HCT116 (cell line): ENCODE measurements at regions not wholly inside any gene's neighbourhood (a gene's known extent, or its start where the extent isn't known, plus 50 kb on each side); places are given as distances from the start of the nearest gene placed in this dataset.

Experiments
- ATAC-seq: fragments of 200-7000 bp; cut with Tn5 transposase; 2 replicates; pipeline ENCODE4 v1.9.1; 2020; ENCODE audit warnings: mild to moderate bottlenecking, moderate library complexity
- BruUV-seq: library from RNA; stranded (reverse); fragments of 400-500 nt; replicated peaks from 2 replicates; lab custom pipeline; 2021; lab: Mats Ljungman, UMichigan
- CTCF ChIA-PET: fragments of 300-600 bp; sonication (Branson Sonifier 250); formaldehyde crosslinking; loops from one replicate; lab custom pipeline; 2021; ENCODE audit warnings: antibody characterized with exemption; lab: Charles Lee
- POLR2A ChIA-PET: fragments of 300-600, 350-600 bp; sonication (Branson Sonifier 250); formaldehyde crosslinking; loops from one replicate; lab custom pipeline; 2021; ENCODE audit warnings: antibody characterized with exemption; lab: Charles Lee
- RAD21 ChIA-PET, 2 experiments: fragments of 300-600 bp; sonication (Branson Sonifier 250); formaldehyde crosslinking; loops; one replicate each; lab custom pipeline; 2023; ENCODE audit warnings: low total read pairs in 2 of 2; ENCODE audit not compliant: uncharacterized antibody in 2 of 2, unreplicated experiment in 2 of 2, low non-redundant PET in 1 of 2; lab: Charles Lee
- DNase-seq: peaks from one replicate; pipeline ENCODE4 v3.0.0-alpha.2; 2010; ENCODE audit warnings: low read depth, low spot score
- H2AFZ ChIP-seq: fragments of 200-600 bp; shearing (Covaris generic), sonication (generic); 2 replicates; pipeline ENCODE4 v1.6.1; 2017; ENCODE audit warnings: low read depth, mixed run types, mixed read lengths, antibody characterized with exemption, low read length; ENCODE audit not compliant: poor library complexity, severe bottlenecking
- H3K27ac ChIP-seq: 2 replicates; pipeline ENCODE4 v1.5.1; 2012; ENCODE audit warnings: low read depth, low read length
- H3K27me3 ChIP-seq: fragments of 200-600 bp; sonication (generic); 2 replicates; pipeline ENCODE4 v1.6.1; 2016; ENCODE audit warnings: mixed run types, low read length, mixed read lengths; ENCODE audit not compliant: insufficient read depth
- H3K36me3 ChIP-seq, 2 experiments: fragments of 200-500 bp in 1 of 2; fragments of 200-600 bp in 1 of 2; sonication (Bioruptor generic) in 1 of 2; sonication (generic) in 1 of 2; 2 replicates each; pipeline versions ENCODE4 v1.5.1 to v1.6.1; 2014 to 2016; ENCODE audit warnings: low read length in 2 of 2, inconsistent platforms in 1 of 2, mixed read lengths in 1 of 2, mixed run types in 1 of 2; ENCODE audit not compliant: insufficient read depth in 2 of 2, control insufficient read depth in 1 of 2
- H3K4me1 ChIP-seq, 2 experiments: fragments of 200-600 bp in 1 of 2; sonication (generic) in 1 of 2; 2 replicates each; pipeline versions ENCODE4 v1.5.1 to v1.6.1; 2012 to 2017; ENCODE audit warnings: low read length in 2 of 2, inconsistent platforms in 1 of 2, mild to moderate bottlenecking in 1 of 2, mixed read lengths in 1 of 2, mixed run types in 1 of 2, moderate library complexity in 1 of 2; ENCODE audit not compliant: insufficient read depth in 2 of 2, control insufficient read depth in 1 of 2
- H3K4me2 ChIP-seq: fragments of 200-600 bp; sonication (generic); 2 replicates; pipeline ENCODE4 v1.6.1; 2017; ENCODE audit warnings: mixed run types, low read length, mixed read lengths
- H3K4me3 ChIP-seq, 2 experiments: fragments of 200-600 bp in 1 of 2; sonication (generic) in 1 of 2; replicated peaks in 1 of 2; 2 replicates each; pipeline ENCODE4 v1.5.1; 2011 to 2016; ENCODE audit warnings: low read length in 2 of 2, control low read depth in 1 of 2, low read depth in 1 of 2, mild to moderate bottlenecking in 1 of 2, mixed read lengths in 1 of 2, mixed run types in 1 of 2
- H3K79me2 ChIP-seq: fragments of 200-600 bp; sonication (generic); 2 replicates; pipeline ENCODE4 v1.6.1; 2017; ENCODE audit warnings: mild to moderate bottlenecking, mixed run types, low read length, moderate library complexity, mixed read lengths; ENCODE audit not compliant: insufficient read depth
- H3K9ac ChIP-seq: fragments of 200-600 bp; sonication (generic); 2 replicates; pipeline ENCODE4 v1.6.1; 2016; ENCODE audit warnings: low read length, mixed read lengths
- H3K9me2 ChIP-seq: fragments of 200-600 bp; sonication (generic), shearing (Covaris generic); 2 replicates; pipeline ENCODE4 v1.6.1; 2017; ENCODE audit warnings: mixed run types, mild to moderate bottlenecking, moderate library complexity; ENCODE audit not compliant: insufficient read depth
- H3K9me3 ChIP-seq, 2 experiments: fragments of 200-500 bp in 1 of 2; fragments of 200-600 bp in 1 of 2; sonication (Bioruptor generic) in 1 of 2; sonication (generic) in 1 of 2; 2 replicates each; pipeline ENCODE4 v1.6.1; 2014 to 2017; ENCODE audit warnings: low read length in 2 of 2, mixed read lengths in 2 of 2, inconsistent platforms in 1 of 2, low read depth in 1 of 2, mild to moderate bottlenecking in 1 of 2, mixed run types in 1 of 2, moderate library complexity in 1 of 2; ENCODE audit not compliant: control insufficient read depth in 1 of 2, insufficient read depth in 1 of 2
- H4K20me1 ChIP-seq: fragments of 200-600 bp; sonication (generic), shearing (Covaris generic); 2 replicates; pipeline ENCODE4 v1.6.1; 2017; ENCODE audit warnings: mixed run types, mild to moderate bottlenecking, moderate library complexity; ENCODE audit not compliant: insufficient read depth
- ATF3 ChIP-seq: IDR thresholded peaks from 2 replicates; pipeline ENCODE4 v1.6.1; 2012
- CBX3 ChIP-seq: IDR thresholded peaks from 2 replicates; pipeline ENCODE4 v1.6.1; 2012; ENCODE audit warnings: low read depth
- CTCF ChIP-seq, 3 experiments: fragments of 200-600 bp in 1 of 3; sonication (generic) in 1 of 3; IDR thresholded peaks in 2 of 3; conservative IDR thresholded peaks in 1 of 3; 2 replicates each; pipeline ENCODE4 v1.5.1; 2012 to 2017; ENCODE audit warnings: low read depth in 2 of 3, low read length in 2 of 3, antibody characterized with exemption in 1 of 3, borderline replicate concordance in 1 of 3, control low read depth in 1 of 3, mild to moderate bottlenecking in 1 of 3, mixed read lengths in 1 of 3, mixed run types in 1 of 3, moderate library complexity in 1 of 3; ENCODE audit not compliant: insufficient read depth in 1 of 3
- EGR1 ChIP-seq: IDR thresholded peaks from 2 replicates; pipeline ENCODE4 v1.6.1; 2012; ENCODE audit warnings: low read depth
- ELF1 ChIP-seq: IDR thresholded peaks from 2 replicates; pipeline ENCODE4 v1.6.1; 2012; ENCODE audit warnings: low read depth, borderline replicate concordance
- RAD21 ChIP-seq: IDR thresholded peaks from 2 replicates; pipeline ENCODE4 v1.6.1; 2012; ENCODE audit warnings: low read depth, mild to moderate bottlenecking
- SRF ChIP-seq: IDR thresholded peaks from 2 replicates; pipeline ENCODE4 v1.6.1; 2012; ENCODE audit warnings: low read depth
- YY1 ChIP-seq: IDR thresholded peaks from 2 replicates; pipeline ENCODE4 v1.6.1; 2011; ENCODE audit warnings: low read length, low read depth, moderate library complexity, mild to moderate bottlenecking; ENCODE audit not compliant: insufficient replicate concordance; ENCODE audit errors: extremely low read depth
- ZBTB33 ChIP-seq: IDR thresholded peaks from 2 replicates; pipeline ENCODE4 v1.6.1; 2011; ENCODE audit warnings: mild to moderate bottlenecking, low read length, moderate library complexity; ENCODE audit not compliant: insufficient replicate concordance; ENCODE audit errors: extremely low read depth
- ZNF274 ChIP-seq: fragments of 200-500 bp; sonication (Bioruptor generic); IDR thresholded peaks from 2 replicates; pipeline ENCODE4 v1.6.1; 2014; ENCODE audit warnings: mild to moderate bottlenecking, low read depth, low read length, inconsistent platforms
- intact Hi-C: fragments of 100-400 bp; cut with micrococcal nuclease; formaldehyde crosslinking; loops from 2 replicates; pipeline ENCODE4 v1.10.0; 2022

- DNase-seq = no peak
- H3K9me3 ChIP-seq = no peaks in the 10 kb centered on the region
- H3K4me1 ChIP-seq = no peaks in the 10 kb centered on the region
- H2AFZ ChIP-seq = no peak overlapping the region
- no peak overlapping the region for H3K4me2 ChIP-seq
- no TSS peak for BruUV-seq
- H3K9me2 ChIP-seq = no peaks in the 10 kb centered on the region
- no peak for ATAC-seq
- POLR2A ChIA-PET = no interaction called here
- no peaks in the 10 kb centered on the region for H3K27me3 ChIP-seq
- intact Hi-C loops = no loop called here
- no peaks in the 10 kb centered on the region for H3K36me3 ChIP-seq
- no peaks in the 10 kb centered on the region for H4K20me1 ChIP-seq
- H3K79me2 ChIP-seq = no peaks in the 10 kb centered on the region
- RAD21 ChIA-PET = no interaction called here
- no peak overlapping the region for H3K9ac ChIP-seq
- no peak overlapping the region for H3K27ac ChIP-seq
- no peak for TF ChIP-seq EGR1
- TF ChIP-seq ZBTB33 = no peak
- TF ChIP-seq CTCF (IDR thresholded peaks at IDR 0.05 in 2 of 3, conservative IDR thresholded peaks at IDR 0.05 in 1 of 3; ENCODE audit: borderline replicate concordance in 1 of 3, insufficient read depth in 1 of 3, low read depth in 2 of 3, low read length in 2 of 3) = no peak
- TF ChIP-seq SRF = no peak
- no peak for TF ChIP-seq YY1
- no peak for TF ChIP-seq CBX3
- TF ChIP-seq ATF3 = no peak
- TF ChIP-seq ZNF274 = no peak
- no peak for TF ChIP-seq ELF1
- no peak for TF ChIP-seq RAD21
- no peak overlapping the region for H3K4me3 ChIP-seq
- CTCF ChIA-PET = interaction anchor here (1.5 kb wide), 1 partner anchor 8 kb away, joined by 4 read pairs; no protein-coding TSS in a partner anchor
These were observed 54.3 kb upstream of the CIT start for GRCh38 chr12:119931402-119931801.
